ENCODE measurements at regions not wholly inside any gene's neighbourhood (a gene's known extent, or its start where the extent isn't known, plus 50 kb on each side); places are given as distances from the start of the nearest gene placed in this dataset.

- TF ChIP-seq POLR2A (IDR thresholded peaks at IDR 0.05): no peak
- TF ChIP-seq EP300 (IDR thresholded peaks at IDR 0.05): no peak
Measured at GRCh38 chr2:149702571-149702970, 115.0 kb upstream of the MMADHC start.

All from stomach (tissue), 4 donors.